Embryonic facial prominence (tissue), 1 donor: ENCODE measurements at regions not wholly inside any gene's neighbourhood (a gene's known extent, or its start where the extent isn't known, plus 50 kb on each side); places are given as distances from the start of the nearest gene placed in this dataset.
"Not testable (repeated sequence)": the region's sequence is repeated elsewhere in the genome, so short reads cannot be mapped to it uniquely, and the experiment has no call there.

Source experiments
- DNase-seq: peaks from one replicate; pipeline ENCODE4 v3.0.0-alpha.2; 2016; ENCODE audit errors: extremely low spot score

GRCh38 chr2:180695586-180696401 lies 284.6 kb upstream of the UBE2E3 start:
- DNase-seq: no peak

- no peak for DNase-seq
Measured at GRCh38 chr2:180694445-180695421, 285.7 kb upstream of the UBE2E3 start.

- DNase-seq: no peak
Measured at GRCh38 chr2:180692322-180692721, 288.1 kb upstream of the UBE2E3 start.

GRCh38 chr2:180691855-180692223 lies 288.6 kb upstream of the UBE2E3 start:
- not testable (repeated sequence) for DNase-seq

- DNase-seq: not testable (repeated sequence)
Measured at GRCh38 chr2:180691186-180691854, 289.1 kb upstream of the UBE2E3 start.

- no peak for DNase-seq
Measured at GRCh38 chr2:180690611-180691010, 289.8 kb upstream of the UBE2E3 start.

GRCh38 chr2:180682871-180683270 lies 297.5 kb upstream of the UBE2E3 start:
- no peak for DNase-seq

- DNase-seq: no peak
Measured at GRCh38 chr2:180679693-180680092, 300.7 kb upstream of the UBE2E3 start.

GRCh38 chr2:180678625-180678972 lies 301.8 kb upstream of the UBE2E3 start:
- no peak for DNase-seq

GRCh38 chr2:180677930-180678624 lies 302.3 kb upstream of the UBE2E3 start:
- no peak for DNase-seq

- no peak for DNase-seq
Measured at GRCh38 chr2:180677200-180677599, 303.2 kb upstream of the UBE2E3 start.

- DNase-seq: no peak
Measured at GRCh38 chr2:180676520-180677025, 303.8 kb upstream of the UBE2E3 start.

GRCh38 chr2:180675170-180675569 lies 305.2 kb upstream of the UBE2E3 start:
- no peak for DNase-seq

GRCh38 chr2:180672377-180672776 lies 308.0 kb upstream of the UBE2E3 start:
- DNase-seq: no peak

GRCh38 chr2:180670302-180671003 lies 310.0 kb upstream of the UBE2E3 start:
- no peak for DNase-seq

GRCh38 chr2:180669016-180669415 lies 311.4 kb upstream of the UBE2E3 start:
- no peak for DNase-seq

- no peak for DNase-seq
Measured at GRCh38 chr2:180664507-180664906, 315.9 kb upstream of the UBE2E3 start.

GRCh38 chr2:180662941-180663471 lies 317.4 kb upstream of the UBE2E3 start:
- no peak for DNase-seq

GRCh38 chr2:180662521-180662920 lies 317.9 kb upstream of the UBE2E3 start:
- no peak for DNase-seq

GRCh38 chr2:180661686-180662030 lies 318.7 kb upstream of the UBE2E3 start:
- DNase-seq: no peak
